HG02973 (cell line): ENCODE measurements at regions not wholly inside any gene's neighbourhood (a gene's known extent, or its start where the extent isn't known, plus 50 kb on each side); places are given as distances from the start of the nearest gene placed in this dataset.
"Not testable (repeated sequence)": the region's sequence is repeated elsewhere in the genome, so short reads cannot be mapped to it uniquely, and the experiment has no call there.

Experiments
- ATAC-seq: cut with Tn5 transposase; IDR thresholded peaks from one replicate; pipeline ENCODE4 v1.9.1; 2021; ENCODE audit warnings: moderate library complexity; ENCODE audit not compliant: unreplicated experiment

- no peak for ATAC-seq
Measured at GRCh38 chr5:143594902-143595818, 191.7 kb upstream of the NR3C1 start.

DNA sequence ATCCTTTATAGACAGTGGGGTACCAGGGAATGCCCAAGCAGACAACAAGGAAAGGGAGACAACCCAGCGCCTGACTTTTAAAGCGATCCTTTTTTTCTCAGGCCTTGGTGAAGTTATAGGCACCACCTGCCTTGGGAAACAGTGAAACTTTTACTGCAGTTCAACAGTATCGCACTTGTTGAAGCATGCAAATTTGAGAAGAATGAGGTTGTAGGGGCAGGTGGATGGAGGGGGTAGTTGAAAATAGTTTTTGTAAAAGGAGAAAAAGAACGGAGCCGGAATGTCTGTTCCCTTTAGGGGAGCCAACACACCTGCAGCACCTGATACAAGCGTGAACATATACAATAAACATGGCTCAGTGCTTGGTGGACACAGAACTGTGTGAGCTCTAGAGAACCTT is 190.2 kb upstream of the NR3C1 start:
- ATAC-seq = no peak

GRCh38 chr5:143592648-143593047 is 189.2 kb upstream of the NR3C1 start:
- ATAC-seq = peak; percentile 81

- ATAC-seq = no peak
Measured at GRCh38 chr5:143588933-143589662, 185.6 kb upstream of the NR3C1 start.

DNA sequence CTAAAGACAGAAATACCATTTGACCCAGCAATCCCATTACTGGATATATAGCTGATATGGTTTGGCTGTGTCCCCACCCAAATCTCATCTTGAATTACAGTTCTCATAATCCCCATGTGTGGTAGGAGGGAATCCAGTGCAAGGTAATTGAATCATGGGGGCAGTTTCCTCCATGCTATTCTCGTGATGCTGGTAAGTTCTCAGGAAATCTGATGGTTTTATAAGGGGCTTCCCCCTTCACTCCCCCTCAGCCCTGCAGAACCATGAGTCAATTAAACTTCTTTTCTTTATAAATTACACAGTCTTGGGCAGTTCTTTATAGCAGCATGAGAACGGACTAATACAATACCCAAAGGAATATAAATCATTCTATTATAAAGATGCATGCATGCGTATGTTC is 184.6 kb upstream of the NR3C1 start:
- not testable (repeated sequence) for ATAC-seq

DNA sequence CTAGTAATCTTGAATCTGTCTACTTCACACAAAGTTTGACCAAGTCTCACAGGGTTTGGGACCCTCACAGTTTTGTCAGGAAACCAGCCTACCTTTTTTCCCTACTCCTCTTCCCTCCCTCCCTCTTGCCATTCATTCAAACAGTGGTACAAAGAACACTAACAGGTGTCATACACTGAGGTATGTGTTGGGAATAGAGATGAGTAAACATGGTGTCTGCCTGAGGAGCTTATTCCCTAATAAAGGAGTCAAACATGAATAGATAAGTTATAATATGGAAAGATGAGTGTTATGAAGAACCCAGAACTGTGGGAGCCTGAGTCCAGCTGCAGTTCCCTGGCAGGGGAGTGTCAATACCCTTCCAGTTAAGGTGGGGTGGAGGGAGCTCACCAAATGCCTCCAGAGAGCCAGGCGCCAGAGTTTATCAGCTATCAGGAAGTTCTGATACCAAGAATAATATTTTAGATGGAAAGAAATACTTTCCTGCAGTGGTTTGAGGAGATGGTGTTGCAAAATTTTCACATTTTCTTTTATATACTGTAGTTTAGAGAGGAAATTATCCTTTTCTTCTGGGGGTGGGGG is 183.4 kb upstream of the NR3C1 start:
- ATAC-seq = no peak

DNA sequence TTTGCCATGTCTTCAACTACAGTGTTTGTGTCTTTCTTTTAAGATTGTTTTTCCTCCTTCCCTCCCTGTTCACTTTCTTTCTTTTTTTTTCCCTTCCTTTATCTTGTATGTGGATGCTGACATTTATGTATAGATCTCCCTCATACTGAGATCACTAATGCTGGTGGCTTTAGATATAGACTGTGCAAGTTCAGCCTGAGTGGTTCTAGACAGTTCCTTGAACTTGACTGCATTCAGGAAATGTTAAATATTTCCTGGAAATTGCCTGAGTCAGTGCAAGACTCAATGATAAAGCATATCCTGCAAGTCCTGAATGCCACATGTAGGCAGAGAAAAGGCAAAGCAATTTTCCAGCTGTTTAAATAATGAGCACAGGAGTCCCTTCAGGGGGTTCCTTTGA is 182.5 kb upstream of the NR3C1 start:
- ATAC-seq = no peak

GRCh38 chr5:143583409-143583808 is 179.9 kb upstream of the NR3C1 start:
- peak; percentile 45 for ATAC-seq

DNA sequence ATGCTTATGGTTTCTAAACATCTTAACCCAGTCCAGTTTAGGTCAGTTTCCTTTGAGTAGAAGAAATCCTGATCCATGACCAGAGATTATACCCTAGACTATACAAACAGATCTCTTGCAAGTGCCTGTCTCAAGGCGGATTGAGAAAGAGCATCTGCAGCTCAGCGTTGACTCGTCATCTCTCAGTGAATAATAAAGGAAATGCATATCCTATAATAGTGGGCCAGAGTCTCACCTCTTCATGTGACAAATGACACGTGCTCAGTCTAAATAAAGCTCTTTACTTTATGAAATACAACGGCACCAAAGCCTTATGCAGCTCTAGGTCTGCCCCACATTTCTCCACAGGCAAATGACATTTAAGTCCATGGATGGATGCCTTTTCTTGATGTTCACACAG is 179.4 kb upstream of the NR3C1 start:
- no peak for ATAC-seq

DNA sequence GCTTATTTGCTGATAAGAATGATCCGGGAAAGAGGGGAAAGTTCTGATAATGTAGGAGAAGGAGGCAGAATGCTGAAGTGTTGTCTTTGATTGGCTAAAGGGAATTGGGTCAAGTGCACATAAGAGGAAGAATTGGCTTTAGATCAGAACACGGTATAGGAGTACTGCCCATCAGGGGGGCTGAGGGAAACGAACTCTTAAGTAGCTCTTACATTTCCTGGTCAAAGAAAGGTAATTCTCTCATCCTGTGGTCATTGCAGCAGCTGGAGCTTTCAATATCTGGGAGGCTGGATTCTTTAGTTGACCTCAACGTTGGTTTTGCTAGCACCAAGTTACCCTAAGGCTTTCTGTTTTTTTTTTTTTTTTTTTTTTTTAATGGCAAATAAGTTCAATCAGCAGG is 178.7 kb upstream of the NR3C1 start:
- no peak for ATAC-seq

GRCh38 chr5:143581649-143582048 is 178.2 kb upstream of the NR3C1 start:
- ATAC-seq = no peak

- no peak for ATAC-seq
Measured at GRCh38 chr5:143581147-143581546, 177.7 kb upstream of the NR3C1 start.

- no peak for ATAC-seq
Measured at GRCh38 chr5:143576711-143577484, 173.4 kb upstream of the NR3C1 start.

DNA sequence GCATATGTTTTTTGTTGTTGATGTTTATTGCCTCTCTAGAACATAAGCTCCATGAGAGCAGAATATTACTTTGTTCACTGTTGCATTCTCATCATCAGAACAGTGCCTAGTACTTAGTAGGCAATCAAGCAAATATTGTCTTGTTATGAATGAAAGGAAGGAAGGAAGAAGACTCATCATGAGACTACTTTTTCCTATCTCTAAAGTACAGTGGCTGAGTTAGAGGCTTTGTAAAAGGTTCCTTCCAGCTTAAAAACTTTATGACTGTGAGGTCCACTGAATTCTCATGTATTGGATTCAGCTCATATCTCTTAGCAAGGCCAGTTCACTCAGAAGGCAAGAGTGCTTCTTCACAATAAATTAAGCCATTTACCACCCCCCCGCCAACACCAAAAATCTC is 171.8 kb upstream of the NR3C1 start:
- no peak for ATAC-seq

DNA sequence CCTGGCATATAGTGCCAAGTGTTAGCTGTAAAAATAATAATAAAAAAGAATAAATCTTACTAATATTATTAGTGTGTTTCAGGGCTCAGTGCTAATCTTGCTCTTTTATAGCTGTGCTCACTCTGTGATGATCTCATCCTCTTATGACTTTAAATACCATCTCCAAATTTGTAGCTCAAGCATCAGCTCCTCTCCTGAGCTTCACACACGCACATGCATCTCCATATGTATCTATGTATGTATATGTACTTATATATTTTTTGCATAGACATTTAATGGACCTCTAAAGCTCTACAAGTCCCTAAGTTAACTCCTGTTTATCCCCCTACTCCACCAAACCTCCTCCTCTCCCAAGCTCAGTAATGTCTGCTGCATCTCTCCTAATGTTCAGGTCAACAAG is 170.8 kb upstream of the NR3C1 start:
- no peak for ATAC-seq

GRCh38 chr5:143573568-143574170 is 170.2 kb upstream of the NR3C1 start:
- ATAC-seq = peak; percentile 57

DNA sequence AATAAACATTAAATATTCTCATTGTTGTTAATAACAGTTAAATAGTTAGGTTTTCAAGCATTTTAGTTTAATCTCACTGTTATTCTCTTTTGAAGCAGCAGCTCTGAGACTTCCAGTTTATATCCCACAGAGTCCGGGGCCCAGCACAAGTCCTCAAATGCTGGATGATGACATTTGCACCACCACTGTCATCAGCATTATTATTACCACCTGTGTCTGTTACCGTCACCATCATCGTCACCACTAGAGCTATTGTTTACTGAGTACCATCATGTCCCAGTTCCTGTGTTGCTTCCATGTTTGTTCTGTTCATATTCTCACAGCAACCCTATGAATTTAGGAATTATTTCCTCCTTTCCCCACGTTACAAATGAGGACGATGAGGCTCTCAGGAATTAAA is 169.2 kb upstream of the NR3C1 start:
- ATAC-seq = no peak

DNA sequence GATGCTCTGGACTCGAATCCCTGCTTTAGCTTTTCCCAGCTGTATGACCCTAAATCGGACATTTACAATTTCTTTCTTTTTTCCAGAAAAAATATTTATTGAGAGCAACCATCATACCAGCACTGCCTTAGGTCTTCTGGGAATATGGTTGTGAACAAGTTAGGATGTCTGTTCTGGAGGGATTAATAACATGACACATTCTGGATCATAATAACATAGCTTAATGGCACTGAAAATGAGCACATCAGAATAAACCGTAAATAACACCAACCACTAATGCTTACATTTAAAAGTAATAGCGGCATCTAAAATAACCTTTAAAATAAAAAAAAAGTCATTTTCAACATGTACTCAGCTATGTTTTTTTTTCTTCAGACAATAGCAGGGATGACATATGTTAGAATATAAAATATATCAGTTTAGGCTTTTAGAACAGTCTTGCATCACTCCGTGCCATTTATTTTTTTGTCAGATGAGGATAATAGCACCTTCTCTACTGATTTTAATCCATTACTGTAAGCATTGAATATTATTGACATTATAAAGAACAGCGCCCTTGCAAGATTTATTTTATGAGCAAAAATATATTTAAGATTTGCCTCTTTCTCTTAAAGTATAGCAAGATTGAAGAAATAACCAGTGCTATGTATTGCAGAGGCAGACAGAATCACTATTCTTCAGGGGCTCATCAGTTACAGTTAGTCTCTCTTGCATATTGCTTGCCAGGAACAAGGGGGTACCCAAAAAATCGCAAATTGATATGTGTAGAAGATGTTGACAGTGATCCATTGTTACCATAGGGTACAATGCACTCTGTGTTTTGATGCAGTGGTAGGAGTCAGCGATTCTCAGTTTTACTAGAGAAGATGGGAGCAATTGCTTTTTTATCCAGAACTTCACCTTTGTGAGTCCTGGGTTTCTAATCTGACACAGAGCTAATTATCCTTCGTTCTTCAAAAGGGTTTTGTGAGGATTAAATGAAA is 168.4 kb upstream of the NR3C1 start:
- no peak for ATAC-seq

- ATAC-seq = no peak
Measured at GRCh38 chr5:143570989-143571388, 167.5 kb upstream of the NR3C1 start.
